Vagina (tissue), 2 donors: ENCODE measurements at regions not wholly inside any gene's neighbourhood (a gene's known extent, or its start where the extent isn't known, plus 50 kb on each side); places are given as distances from the start of the nearest gene placed in this dataset.

Source experiments
- CTCF ChIP-seq, 3 experiments: fragments of 450-650 bp in 2 of 3; fragments of 200-600 bp in 1 of 3; sonication (generic) in 1 of 3; IDR thresholded peaks; one replicate each; pipeline ENCODE4 v1.5.1; 2017 to 2019; ENCODE audit warnings: antibody characterized with exemption in 3 of 3, mild to moderate bottlenecking in 2 of 3, moderate library complexity in 2 of 3
- POLR2AphosphoS5 ChIP-seq, 2 donors: sonication (generic); formaldehyde crosslinking; IDR thresholded peaks; one replicate each; pipeline ENCODE4 v1.9.0; 2017; ENCODE audit warnings: antibody characterized with exemption in 2 of 2, mild to moderate bottlenecking in 2 of 2, low read depth in 1 of 2; ENCODE audit not compliant: insufficient read depth in 1 of 2

- TF ChIP-seq CTCF (IDR thresholded peaks at IDR 0.05) (no peak), POLR2AphosphoS5 (IDR thresholded peaks at IDR 0.05; ENCODE audit: insufficient read depth in 1 of 2, low read depth in 1 of 2) (no peak)
Observed at GRCh38 chr2:226514895-226515294, 284.7 kb downstream of the IRS1 start.
